Testis (tissue), 2 donors: ENCODE measurements at regions not wholly inside any gene's neighbourhood (a gene's known extent, or its start where the extent isn't known, plus 50 kb on each side); places are given as distances from the start of the nearest gene placed in this dataset.

Experiments used
- DNase-seq: peaks from one replicate; pipeline ENCODE4 v3.0.0-alpha.2; 2019
- H3K27ac ChIP-seq, 2 donors: fragments of 200-600 bp; sonication (generic); one replicate each; pipeline ENCODE4 v1.5.1; 2019
- H3K27me3 ChIP-seq: fragments of 200-600 bp; sonication (generic); one replicate; pipeline ENCODE4 v1.5.1; 2019
- H3K36me3 ChIP-seq: fragments of 200-600 bp; sonication (generic); one replicate; pipeline ENCODE4 v1.5.1; 2017; ENCODE audit warnings: low read depth; ENCODE audit errors: missing control alignments
- H3K4me1 ChIP-seq: fragments of 200-600 bp; sonication (generic); one replicate; pipeline ENCODE4 v1.5.1; 2019
- H3K4me3 ChIP-seq, 2 donors: fragments of 200-600 bp; sonication (generic); one replicate each; pipeline ENCODE4 v1.5.1; 2017 to 2019
- H3K9me3 ChIP-seq: fragments of 200-600 bp; sonication (generic); one replicate; pipeline ENCODE4 v1.5.1; 2017
- POLR2A ChIP-seq: fragments of 450-650 bp; IDR thresholded peaks from one replicate; pipeline ENCODE4 v1.6.1; 2017; ENCODE audit warnings: antibody characterized with exemption, mild to moderate bottlenecking, moderate library complexity
- WGBS, 2 donors: methylation state at CpG; one replicate each; pipeline ENCODE4 v1.1.5; 2018; 5-methylcytosine and 5-hydroxymethylcytosine counted together
- intact Hi-C: fragments of 100-400 bp; cut with DNase I; formaldehyde crosslinking; loops from one replicate; pipeline ENCODE4 v1.15.1; 2023; ENCODE audit warnings: low total_unique reads
- TF ChIP-seq, protein P1 (sequence below), 3 experiments: fragments of 450-650 bp in 2 of 3; fragments of 200-600 bp in 1 of 3; sonication (generic) in 1 of 3; IDR thresholded peaks; one replicate each; pipeline ENCODE4 v1.5.1; 2016 to 2019; ENCODE audit warnings: antibody characterized with exemption in 3 of 3, mild to moderate bottlenecking in 2 of 3, moderate library complexity in 1 of 3

DNA sequence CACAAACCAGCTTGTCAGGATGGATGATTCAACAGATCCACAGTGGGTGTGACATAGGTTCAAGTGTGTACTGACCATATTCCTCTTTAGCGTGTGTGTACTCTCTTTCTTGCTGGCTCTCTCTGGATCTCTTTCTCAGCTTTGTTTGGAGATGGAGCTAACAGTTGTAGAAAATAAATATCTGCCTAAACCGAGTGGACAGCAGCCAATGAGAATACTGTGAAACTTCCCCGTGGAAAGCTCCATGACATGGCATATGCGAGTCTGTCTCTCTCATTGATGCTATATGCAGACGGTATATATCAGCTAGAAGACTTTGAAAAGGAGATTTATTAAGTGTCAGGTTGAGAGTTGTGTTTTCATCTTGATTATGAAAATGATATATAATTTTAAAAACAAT is 406.5 kb upstream of the SUCLG2 start:
- 66 to 70% methylated on average over 5 of the region's 5 CpGs for WGBS, 2 donors
- Histone ChIP-seq H3K27ac (no peak overlapping the region), H3K27me3 (no peaks in the 10 kb centered on the region), H3K36me3 (no peaks in the 10 kb centered on the region), H3K4me3 (no peak overlapping the region), H3K9me3 (no peaks in the 10 kb centered on the region), H3K4me1 (no peaks in the 10 kb centered on the region)
- TF ChIP-seq POLR2A, result no peak
- TF ChIP-seq, protein P1, sequence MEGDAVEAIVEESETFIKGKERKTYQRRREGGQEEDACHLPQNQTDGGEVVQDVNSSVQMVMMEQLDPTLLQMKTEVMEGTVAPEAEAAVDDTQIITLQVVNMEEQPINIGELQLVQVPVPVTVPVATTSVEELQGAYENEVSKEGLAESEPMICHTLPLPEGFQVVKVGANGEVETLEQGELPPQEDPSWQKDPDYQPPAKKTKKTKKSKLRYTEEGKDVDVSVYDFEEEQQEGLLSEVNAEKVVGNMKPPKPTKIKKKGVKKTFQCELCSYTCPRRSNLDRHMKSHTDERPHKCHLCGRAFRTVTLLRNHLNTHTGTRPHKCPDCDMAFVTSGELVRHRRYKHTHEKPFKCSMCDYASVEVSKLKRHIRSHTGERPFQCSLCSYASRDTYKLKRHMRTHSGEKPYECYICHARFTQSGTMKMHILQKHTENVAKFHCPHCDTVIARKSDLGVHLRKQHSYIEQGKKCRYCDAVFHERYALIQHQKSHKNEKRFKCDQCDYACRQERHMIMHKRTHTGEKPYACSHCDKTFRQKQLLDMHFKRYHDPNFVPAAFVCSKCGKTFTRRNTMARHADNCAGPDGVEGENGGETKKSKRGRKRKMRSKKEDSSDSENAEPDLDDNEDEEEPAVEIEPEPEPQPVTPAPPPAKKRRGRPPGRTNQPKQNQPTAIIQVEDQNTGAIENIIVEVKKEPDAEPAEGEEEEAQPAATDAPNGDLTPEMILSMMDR (IDR thresholded peaks at IDR 0.05), result no peak
- intact Hi-C loops, result no loop called here
- no peak for DNase-seq

DNA sequence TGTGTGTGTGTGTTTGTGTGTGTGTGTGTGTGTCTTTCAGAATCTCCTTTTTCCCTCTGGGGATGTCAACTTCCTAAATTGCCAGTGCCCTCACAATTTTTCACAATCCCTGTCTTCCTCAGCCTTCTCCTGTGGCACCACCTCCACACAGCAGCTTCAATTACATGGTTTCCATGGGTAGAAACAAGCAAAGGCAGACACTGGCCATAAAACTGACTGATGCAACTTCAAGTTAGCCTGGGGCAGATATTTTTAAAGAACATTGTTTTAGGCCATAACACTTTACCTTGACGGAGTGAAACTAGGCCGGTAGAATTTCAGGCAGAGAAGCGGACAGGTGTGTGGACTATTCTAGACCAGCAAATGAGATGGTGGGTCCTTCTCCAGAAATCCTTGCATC is 405.8 kb upstream of the SUCLG2 start:
- WGBS, 2 donors, result 54 to 64% methylated on average over 3 of the region's 3 CpGs
- H3K27ac ChIP-seq, result no peak overlapping the region
- TF ChIP-seq, protein P1 (IDR thresholded peaks at IDR 0.05), result no peak
- no peak for TF ChIP-seq POLR2A
- no peak for DNase-seq
- H3K4me3 ChIP-seq, result no peak overlapping the region
- intact Hi-C loops, result no loop called here
- H3K4me1 ChIP-seq, result no peaks in the 10 kb centered on the region
- H3K27me3 ChIP-seq, result no peaks in the 10 kb centered on the region
- H3K9me3 ChIP-seq, result no peaks in the 10 kb centered on the region
- no peaks in the 10 kb centered on the region for H3K36me3 ChIP-seq

DNA sequence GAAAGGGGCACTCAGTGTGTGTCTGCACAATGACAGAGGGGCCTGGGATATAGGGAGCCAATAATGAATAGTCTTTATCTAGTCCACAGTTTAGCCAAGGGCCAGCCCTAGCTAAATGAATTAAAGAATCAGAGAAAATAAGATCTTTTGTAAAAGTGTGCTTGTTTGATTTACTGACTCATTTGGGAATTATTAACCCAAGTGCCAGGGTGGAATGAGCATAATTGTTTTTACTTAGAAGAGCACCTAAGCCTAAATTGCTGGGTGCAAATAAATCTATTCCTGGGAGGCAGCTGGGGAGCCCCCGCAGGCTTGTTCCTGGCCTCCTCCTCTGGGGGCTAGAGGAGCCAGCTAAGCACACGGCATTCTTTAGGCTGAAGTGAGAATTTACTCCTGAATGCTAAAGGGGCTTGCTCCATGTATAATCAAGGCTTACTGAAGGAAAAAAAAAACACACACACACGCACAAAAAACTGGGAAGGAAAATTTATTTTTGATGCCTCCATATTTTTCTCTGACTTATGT is 405.3 kb upstream of the SUCLG2 start:
- 72 to 76% methylated on average over 3 of the region's 3 CpGs for WGBS, 2 donors
- DNase-seq, result no peak
- intact Hi-C loops, result no loop called here

DNA sequence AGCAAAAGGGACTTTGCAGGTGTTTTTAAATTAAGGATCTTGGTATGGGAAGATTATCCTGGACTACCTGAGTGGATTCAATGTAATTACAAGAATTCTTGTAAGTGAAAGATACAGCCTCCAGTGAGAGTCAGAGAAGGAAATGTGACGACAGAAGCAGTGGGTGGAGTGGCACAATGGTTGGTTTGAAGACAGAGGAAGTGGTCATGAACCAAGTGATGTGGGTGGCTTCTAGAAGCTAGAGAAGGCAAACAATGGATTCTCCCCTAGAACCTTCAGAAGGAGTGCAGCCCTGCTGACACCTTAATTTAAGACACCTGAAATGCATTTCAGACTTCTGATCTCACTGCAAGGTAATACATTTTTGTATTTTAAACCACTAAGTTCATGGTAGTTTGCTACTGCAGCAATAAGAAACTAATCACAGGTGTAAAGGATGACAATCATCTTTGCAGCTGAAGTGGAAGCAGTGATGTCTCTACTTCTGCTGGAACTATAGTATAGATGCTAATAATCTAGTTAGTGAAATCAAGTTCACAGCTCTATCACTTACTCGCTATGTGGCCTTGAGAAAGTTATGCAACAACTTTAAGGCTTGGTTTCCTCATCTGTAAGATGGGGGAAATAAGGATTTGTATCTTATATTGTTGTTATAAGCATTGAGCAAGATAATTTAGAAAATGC is 403.4 kb upstream of the SUCLG2 start:
- no peak overlapping the region for H3K27ac ChIP-seq
- no peaks in the 10 kb centered on the region for H3K27me3 ChIP-seq
- 65 to 68% methylated on average over 2 of the region's 2 CpGs for WGBS, 2 donors
- no peaks in the 10 kb centered on the region for H3K36me3 ChIP-seq
- no peaks in the 10 kb centered on the region for H3K4me1 ChIP-seq
- no peak for DNase-seq
- H3K9me3 ChIP-seq, result no peaks in the 10 kb centered on the region
- TF ChIP-seq, protein P1 (IDR thresholded peaks at IDR 0.05), result no peak
- TF ChIP-seq POLR2A, result no peak
- no peak overlapping the region for H3K4me3 ChIP-seq
- intact Hi-C loops, result no loop called here

More for the DNA sequence above, 405.3 kb upstream of the SUCLG2 start:
- no peaks in the 10 kb centered on the region for H3K27me3 ChIP-seq
- H3K4me1 ChIP-seq, result no peaks in the 10 kb centered on the region
- H3K4me3 ChIP-seq, result no peak overlapping the region
- H3K27ac ChIP-seq, result no peak overlapping the region
- no peaks in the 10 kb centered on the region for H3K36me3 ChIP-seq
- H3K9me3 ChIP-seq, result no peaks in the 10 kb centered on the region
- TF ChIP-seq, protein P1 (IDR thresholded peaks at IDR 0.05), result no peak

DNA sequence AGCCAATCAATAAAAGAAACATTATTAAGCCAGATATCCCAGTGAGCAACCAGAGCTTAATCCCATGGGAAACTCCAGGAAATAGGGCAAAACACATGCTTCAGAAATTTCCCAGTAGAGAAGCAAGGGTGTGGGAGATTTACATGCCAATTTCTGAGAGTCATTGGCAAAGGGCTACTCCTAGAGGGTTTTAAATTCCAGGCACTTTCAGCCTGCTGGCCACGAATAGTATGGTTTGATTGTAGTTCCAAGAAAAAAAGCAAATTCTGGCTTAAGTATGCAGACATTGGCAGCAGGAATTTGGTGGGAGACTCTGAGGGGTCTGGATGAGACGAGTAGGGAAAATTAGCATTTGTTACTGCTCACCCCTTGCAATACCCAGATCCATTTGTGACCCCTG is 402.1 kb upstream of the SUCLG2 start:
- no peak overlapping the region for H3K4me3 ChIP-seq
- TF ChIP-seq, protein P1 (IDR thresholded peaks at IDR 0.05), result no peak
- no peak for TF ChIP-seq POLR2A
- H3K36me3 ChIP-seq, result no peaks in the 10 kb centered on the region
- no peak overlapping the region for H3K27ac ChIP-seq
- H3K4me1 ChIP-seq, result no peaks in the 10 kb centered on the region
- intact Hi-C loops, result no loop called here
- 41 to 62% methylated on average over 2 of the region's 2 CpGs for WGBS, 2 donors
- DNase-seq, result no peak
- H3K9me3 ChIP-seq, result no peaks in the 10 kb centered on the region
- no peaks in the 10 kb centered on the region for H3K27me3 ChIP-seq
